Esophagus squamous epithelium (tissue), 5 donors: ENCODE measurements at regions not wholly inside any gene's neighbourhood (a gene's known extent, or its start where the extent isn't known, plus 50 kb on each side); places are given as distances from the start of the nearest gene placed in this dataset.

Experiments used
- DNase-seq: peaks from one replicate; lab custom pipeline; 2025; lab: John Stamatoyannopoulos, UW
- H3K27ac ChIP-seq, 4 donors: fragments of 200-600 bp; sonication (generic); one replicate each; pipeline ENCODE4 v1.5.1; 2016 to 2019; ENCODE audit warnings: mild to moderate bottlenecking in 1 of 4
- H3K27me3 ChIP-seq, 4 donors: fragments of 200-600 bp; sonication (generic); 1 replicate in 3 of 4; 2 replicates in 1 of 4; pipeline versions ENCODE4 v1.5.1 to v1.6.0; 2017 to 2021; ENCODE audit warnings: antibody characterized with exemption in 1 of 4
- H3K36me3 ChIP-seq, 3 donors: fragments of 200-600 bp; sonication (generic); one replicate each; pipeline ENCODE4 v1.5.1; 2016 to 2019
- H3K4me1 ChIP-seq, 3 donors: fragments of 200-600 bp; sonication (generic); one replicate each; pipeline ENCODE4 v1.5.1; 2017 to 2019
- H3K4me3 ChIP-seq, 4 donors: fragments of 200-600 bp; sonication (generic); 1 replicate in 3 of 4; 2 replicates in 1 of 4; pipeline ENCODE4 v1.5.1; 2016 to 2019; ENCODE audit warnings: mild to moderate bottlenecking in 2 of 4, moderate library complexity in 1 of 4
- H3K9me3 ChIP-seq, 3 donors: fragments of 200-600 bp; sonication (generic); one replicate each; pipeline ENCODE4 v1.5.1; 2016 to 2019
- POLR2A ChIP-seq, 4 donors: fragments of 450-650 bp; IDR thresholded peaks; one replicate each; pipeline ENCODE4 v1.6.1; 2017; ENCODE audit warnings: antibody characterized with exemption in 4 of 4, mild to moderate bottlenecking in 4 of 4, moderate library complexity in 3 of 4
- WGBS, 2 donors: methylation state at CpG; one replicate each; pipeline ENCODE4 v1.1.5; 2018; 5-methylcytosine and 5-hydroxymethylcytosine counted together
- intact Hi-C: fragments of 100-400 bp; cut with DNase I; formaldehyde crosslinking; loops from one replicate; pipeline ENCODE4 v1.15.0; 2022
- TF ChIP-seq, protein P1 (sequence below), 6 experiments: fragments of 450-650 bp in 4 of 6; fragments of 200-600 bp in 2 of 6; sonication (generic) in 2 of 6; IDR thresholded peaks; one replicate each; pipeline ENCODE4 v1.5.1; 2016 to 2019; ENCODE audit warnings: antibody characterized with exemption in 6 of 6, mild to moderate bottlenecking in 4 of 6, moderate library complexity in 4 of 6
- donor health status: DM: yes; HTN: yes; CAD: no.

DNA sequence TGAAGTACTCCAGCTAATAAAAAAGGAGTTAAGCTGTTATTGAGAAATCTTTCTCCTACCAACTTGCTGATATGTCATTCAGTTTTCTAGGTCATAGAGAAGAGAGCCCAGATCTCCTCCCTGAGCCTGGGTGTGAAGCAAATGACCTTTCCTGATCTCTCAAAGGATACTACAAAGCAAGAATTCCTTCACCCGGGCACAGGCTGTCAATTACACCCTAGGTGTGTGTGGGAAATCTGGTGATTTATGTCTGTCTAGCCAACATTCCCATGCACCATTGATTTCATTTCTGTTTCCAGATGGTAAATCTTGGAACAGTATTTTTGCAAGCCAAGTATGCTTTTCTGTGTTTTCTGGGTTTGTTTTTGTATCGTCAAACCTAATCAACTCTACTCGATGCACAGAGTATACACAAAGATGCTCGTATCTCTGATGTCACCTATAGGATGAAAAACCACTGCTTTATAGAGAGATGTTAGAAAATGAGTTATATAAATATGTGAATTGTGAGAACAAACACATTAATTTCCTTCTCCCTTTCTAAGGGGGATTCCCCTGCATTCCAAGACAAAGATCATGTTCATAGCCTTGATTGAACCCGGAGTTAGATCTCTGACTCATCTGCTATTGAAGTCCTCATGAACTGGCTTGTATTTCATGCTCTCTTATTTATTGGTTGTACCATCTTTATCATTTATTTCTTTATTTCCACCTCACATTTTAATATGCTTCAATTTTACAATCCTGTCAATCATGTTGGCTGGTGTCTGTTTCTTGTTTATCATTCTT is 1037.4 kb downstream of the NLGN4Y start:
- Histone ChIP-seq H3K4me3 (no peak overlapping the region), H3K27ac (no peak overlapping the region), H3K27me3 (no peaks in the 10 kb centered on the region), H3K36me3 (no peaks in the 10 kb centered on the region), H3K4me1 (no peaks in the 10 kb centered on the region), H3K9me3 (no peaks in the 10 kb centered on the region)
- WGBS, 2 donors = 64% methylated on average over 4 of the region's 5 CpGs; no CpG with 5 or more reads in 1 of the 2 donors
- no peak for DNase-seq
- TF ChIP-seq, protein P1, sequence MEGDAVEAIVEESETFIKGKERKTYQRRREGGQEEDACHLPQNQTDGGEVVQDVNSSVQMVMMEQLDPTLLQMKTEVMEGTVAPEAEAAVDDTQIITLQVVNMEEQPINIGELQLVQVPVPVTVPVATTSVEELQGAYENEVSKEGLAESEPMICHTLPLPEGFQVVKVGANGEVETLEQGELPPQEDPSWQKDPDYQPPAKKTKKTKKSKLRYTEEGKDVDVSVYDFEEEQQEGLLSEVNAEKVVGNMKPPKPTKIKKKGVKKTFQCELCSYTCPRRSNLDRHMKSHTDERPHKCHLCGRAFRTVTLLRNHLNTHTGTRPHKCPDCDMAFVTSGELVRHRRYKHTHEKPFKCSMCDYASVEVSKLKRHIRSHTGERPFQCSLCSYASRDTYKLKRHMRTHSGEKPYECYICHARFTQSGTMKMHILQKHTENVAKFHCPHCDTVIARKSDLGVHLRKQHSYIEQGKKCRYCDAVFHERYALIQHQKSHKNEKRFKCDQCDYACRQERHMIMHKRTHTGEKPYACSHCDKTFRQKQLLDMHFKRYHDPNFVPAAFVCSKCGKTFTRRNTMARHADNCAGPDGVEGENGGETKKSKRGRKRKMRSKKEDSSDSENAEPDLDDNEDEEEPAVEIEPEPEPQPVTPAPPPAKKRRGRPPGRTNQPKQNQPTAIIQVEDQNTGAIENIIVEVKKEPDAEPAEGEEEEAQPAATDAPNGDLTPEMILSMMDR (IDR thresholded peaks at IDR 0.05) = no peak
- TF ChIP-seq POLR2A (IDR thresholded peaks at IDR 0.05) = no peak
- intact Hi-C loops = no loop called here

DNA sequence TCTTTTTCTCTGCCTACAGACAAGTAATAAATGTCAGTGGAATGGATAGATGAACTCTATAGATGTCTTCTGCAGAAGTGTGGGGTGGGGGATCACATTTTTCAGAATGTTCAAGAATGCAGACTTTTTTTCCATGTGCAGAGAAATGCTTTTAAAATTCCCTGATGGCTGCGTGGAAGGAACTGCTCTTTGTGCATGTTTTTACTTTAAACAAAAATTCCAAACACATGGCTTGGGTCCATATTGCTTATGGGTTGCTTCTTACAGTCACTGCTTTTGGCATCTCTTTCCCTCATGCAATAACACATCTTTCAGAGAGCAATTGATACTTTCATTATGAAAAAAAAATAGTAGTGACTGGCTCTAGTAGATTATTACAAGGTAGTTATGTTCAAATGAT is 1053.6 kb downstream of the NLGN4Y start:
- WGBS, 2 donors = 67% methylated on average over 1 of the region's 1 CpG; no CpG with 5 or more reads in 1 of the 2 donors

DNA sequence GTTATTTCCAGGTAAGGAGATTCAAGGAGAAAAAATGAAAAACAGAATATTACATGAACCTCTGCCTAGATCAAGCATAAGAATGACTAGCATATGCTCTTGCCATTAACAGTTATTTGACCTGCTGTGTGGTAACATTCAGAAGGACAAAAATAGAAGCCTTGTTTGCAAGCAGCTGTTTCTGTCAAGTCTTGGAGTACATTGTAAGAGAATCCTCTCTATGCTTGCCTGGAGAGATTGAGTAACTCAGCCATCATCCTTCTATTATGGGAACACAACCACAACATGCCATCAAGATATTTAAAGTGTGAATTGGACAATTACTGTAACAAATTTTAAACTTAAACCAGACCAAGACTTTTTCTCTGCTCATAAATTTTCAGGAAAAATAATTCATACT is 1054.4 kb downstream of the NLGN4Y start:
- TF ChIP-seq, protein P1 (IDR thresholded peaks at IDR 0.05) = no peak
- no peak for TF ChIP-seq POLR2A (IDR thresholded peaks at IDR 0.05)
- intact Hi-C loops = no loop called here
- no peaks in the 10 kb centered on the region for H3K9me3 ChIP-seq
- H3K27ac ChIP-seq = no peak overlapping the region
- no peak overlapping the region for H3K4me3 ChIP-seq
- no peaks in the 10 kb centered on the region for H3K36me3 ChIP-seq
- no peaks in the 10 kb centered on the region for H3K4me1 ChIP-seq
- no peak for DNase-seq
- no peaks in the 10 kb centered on the region for H3K27me3 ChIP-seq

More for the DNA sequence above, 1053.6 kb downstream of the NLGN4Y start:
- no peak for TF ChIP-seq POLR2A (IDR thresholded peaks at IDR 0.05)
- TF ChIP-seq, protein P1 (IDR thresholded peaks at IDR 0.05) = no peak
- DNase-seq = no peak
- intact Hi-C loops = no loop called here
- Histone ChIP-seq H3K27me3 (no peaks in the 10 kb centered on the region), H3K4me3 (no peak overlapping the region), H3K27ac (no peak overlapping the region), H3K4me1 (no peaks in the 10 kb centered on the region), H3K9me3 (no peaks in the 10 kb centered on the region), H3K36me3 (no peaks in the 10 kb centered on the region)

DNA sequence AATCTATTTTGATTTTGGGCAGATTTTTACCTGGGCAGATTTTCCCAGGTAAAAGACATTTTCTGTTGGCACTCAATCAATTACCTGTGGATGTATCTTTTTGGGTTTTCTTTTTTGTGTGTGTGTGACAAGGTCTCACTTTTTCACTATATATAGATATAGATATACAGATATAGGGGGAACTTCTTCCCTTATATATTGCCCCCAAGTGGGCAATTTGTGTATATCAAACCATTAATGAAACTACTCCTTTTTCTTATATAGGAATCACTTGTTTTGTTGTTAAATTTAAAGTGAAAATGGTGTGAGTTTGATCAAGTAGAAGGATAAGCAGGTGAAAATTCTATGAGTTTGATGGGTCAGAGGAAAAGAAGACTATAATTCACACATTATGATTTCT is 1054.9 kb downstream of the NLGN4Y start:
- Histone ChIP-seq H3K27ac (no peak overlapping the region), H3K4me3 (no peak overlapping the region), H3K9me3 (no peaks in the 10 kb centered on the region), H3K27me3 (no peaks in the 10 kb centered on the region), H3K4me1 (no peaks in the 10 kb centered on the region), H3K36me3 (no peaks in the 10 kb centered on the region)
- intact Hi-C loops = no loop called here
- TF ChIP-seq, protein P1 (IDR thresholded peaks at IDR 0.05) = no peak
- no peak for TF ChIP-seq POLR2A (IDR thresholded peaks at IDR 0.05)
- DNase-seq = no peak

DNA sequence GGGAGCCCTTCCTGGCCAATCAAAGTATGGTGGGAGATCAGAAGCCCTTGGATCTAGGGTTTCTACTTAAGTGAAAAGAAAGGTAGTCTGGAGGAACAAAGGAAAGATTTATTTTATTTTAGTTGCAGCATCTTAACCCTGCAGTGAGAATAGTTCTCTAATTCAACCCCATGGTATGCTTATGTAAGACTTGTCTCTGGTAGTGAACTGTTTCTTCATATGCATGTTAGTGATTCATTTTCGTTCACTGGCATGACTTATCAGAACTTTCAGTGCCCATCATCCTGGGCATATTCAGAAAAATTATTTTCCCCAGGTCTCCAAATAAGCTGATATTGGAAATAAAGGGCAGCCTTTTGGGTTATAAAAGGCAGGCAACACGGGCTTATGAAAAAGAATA is 1058.8 kb downstream of the NLGN4Y start:
- no peak overlapping the region for H3K4me3 ChIP-seq
- no peak for TF ChIP-seq POLR2A (IDR thresholded peaks at IDR 0.05)
- TF ChIP-seq, protein P1 (IDR thresholded peaks at IDR 0.05) = no peak
- no peaks in the 10 kb centered on the region for H3K27me3 ChIP-seq
- intact Hi-C loops = no loop called here
- H3K27ac ChIP-seq = no peak overlapping the region
- WGBS, 2 donors = 83% methylated on average over 2 of the region's 2 CpGs; no CpG with 5 or more reads in 1 of the 2 donors
- H3K9me3 ChIP-seq = no peaks in the 10 kb centered on the region
- H3K36me3 ChIP-seq = no peaks in the 10 kb centered on the region
- DNase-seq = no peak
- H3K4me1 ChIP-seq = no peaks in the 10 kb centered on the region
